ENCODE measurements at regions not wholly inside any gene's neighbourhood (a gene's known extent, or its start where the extent isn't known, plus 50 kb on each side); places are given as distances from the start of the nearest gene placed in this dataset.
"Not testable (repeated sequence)": the region's sequence is repeated elsewhere in the genome, so short reads cannot be mapped to it uniquely, and the experiment has no call there.

DNA sequence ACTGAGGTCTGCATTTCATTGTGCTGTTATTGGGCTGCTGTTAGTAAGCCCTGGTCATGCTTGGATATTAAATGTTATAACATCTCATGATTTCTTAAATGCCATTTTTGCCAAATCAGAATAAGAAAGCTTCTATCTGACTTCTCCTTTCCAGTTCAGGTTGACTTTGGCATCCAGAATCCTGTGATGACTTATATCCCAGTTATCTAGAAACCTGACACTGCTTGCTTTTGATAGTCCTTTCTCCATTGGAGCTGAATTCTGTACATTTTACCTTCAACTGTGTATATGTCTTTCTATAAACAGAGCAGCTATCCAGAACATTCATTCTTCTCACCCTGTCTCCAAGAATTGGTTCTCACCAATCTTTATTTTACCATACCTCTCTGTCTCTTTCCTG lies 257.7 kb upstream of the GNPDA2 start:
- DNase-seq (ENCODE audit: low spot score in 2 of 2) (no peak), ATAC-seq (no peak)
- Mint-ChIP-seq H3K9me3 (peaks cover 17 to 41% of the 10 kb centered on the region in 2 donors), H3K27ac (no peak overlapping the region), H3K36me3 (peaks cover 0 to 5% of the 10 kb centered on the region in 2 donors)

GRCh38 chr4:44983083-44983482 lies 256.7 kb upstream of the GNPDA2 start:
- DNase-seq (ENCODE audit: low spot score in 2 of 2): no peak
- no peak for ATAC-seq
- Mint-ChIP-seq H3K27ac (no peak overlapping the region), H3K9me3 (peaks cover 9 to 35% of the 10 kb centered on the region in 2 donors), H3K36me3 (no peaks in the 10 kb centered on the region)

GRCh38 chr4:44978020-44978419 lies 251.7 kb upstream of the GNPDA2 start:
- no peak overlapping the region for H3K27ac Mint-ChIP-seq
- no peaks in the 10 kb centered on the region for H3K36me3 Mint-ChIP-seq
- peaks cover 2 to 12% of the 10 kb centered on the region in 2 donors for H3K9me3 Mint-ChIP-seq
- DNase-seq (ENCODE audit: low spot score in 2 of 2): no peak
- no peak for ATAC-seq

GRCh38 chr4:44965435-44966095 lies 239.2 kb upstream of the GNPDA2 start:
- Mint-ChIP-seq H3K27ac (no peak overlapping the region), H3K36me3 (no peaks in the 10 kb centered on the region), H3K9me3 (peaks cover 24 to 27% of the 10 kb centered on the region in 2 donors)
- ATAC-seq: no peak
- DNase-seq (ENCODE audit: low spot score in 2 of 2): no peak

DNA sequence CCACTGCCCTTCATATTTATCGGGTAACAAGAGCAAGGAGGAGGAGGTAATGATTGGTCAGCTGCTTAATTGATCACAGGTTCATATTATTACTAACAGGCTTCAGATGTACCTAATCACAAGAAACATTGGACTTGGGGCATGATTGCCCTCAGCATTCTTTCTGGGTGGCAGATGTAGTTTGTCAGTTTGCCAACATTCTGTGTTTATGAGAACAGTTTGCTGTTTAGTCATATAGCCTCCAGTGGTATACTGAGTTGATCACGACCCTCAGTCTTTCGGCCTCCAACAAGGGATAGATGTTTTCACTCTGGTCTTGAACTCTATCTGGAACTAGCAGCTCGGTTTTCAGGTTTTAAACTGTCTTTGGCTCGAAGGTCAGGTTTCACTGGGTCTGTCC lies 237.7 kb upstream of the GNPDA2 start:
- H3K27ac Mint-ChIP-seq, ATAC-seq: not testable (repeated sequence)

DNA sequence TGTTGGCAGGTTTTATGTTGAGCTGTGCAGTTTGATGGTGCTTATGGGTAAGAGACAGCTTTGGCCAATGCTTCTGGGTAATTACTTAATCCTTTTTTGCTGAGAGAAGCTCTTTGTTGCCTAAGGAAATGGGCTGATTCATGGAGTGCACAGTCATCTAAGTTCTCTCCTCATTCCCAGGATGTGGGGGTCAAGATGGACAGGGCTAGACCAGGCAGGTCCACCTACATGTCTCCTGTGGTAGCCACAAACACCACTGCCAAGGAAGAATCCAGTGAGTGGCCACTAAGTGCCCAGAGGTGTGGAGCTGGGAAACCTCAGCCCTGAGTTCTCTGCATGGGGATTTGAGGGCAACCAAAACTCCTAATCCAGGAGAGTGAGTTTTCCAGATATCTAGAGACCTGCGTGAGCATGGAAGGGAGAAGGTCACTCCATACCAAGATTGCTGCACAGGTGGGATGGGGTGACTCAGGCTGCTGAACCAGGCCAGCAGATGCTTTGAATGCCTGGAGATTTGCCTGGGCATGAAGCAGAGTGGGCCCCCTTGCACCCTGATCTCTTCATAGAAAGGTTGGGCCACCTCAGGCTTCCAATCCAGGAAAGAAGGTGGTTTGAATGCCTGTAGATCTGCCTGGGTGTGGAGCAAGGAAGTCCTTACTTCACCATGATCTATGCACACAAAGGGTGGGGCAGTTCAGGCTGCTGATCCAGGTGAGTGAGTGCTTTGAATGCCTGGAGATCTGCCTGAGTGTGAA lies 234.8 kb upstream of the GNPDA2 start:
- ATAC-seq: no peak
- DNase-seq (ENCODE audit: low spot score in 2 of 2): no peak

More for the DNA sequence above, 237.7 kb upstream of the GNPDA2 start:
- H3K36me3 Mint-ChIP-seq; DNase-seq (ENCODE audit: low spot score in 2 of 2): not testable (repeated sequence)
- peaks cover 28 to 30% of the 10 kb centered on the region in 2 donors for H3K9me3 Mint-ChIP-seq

DNA sequence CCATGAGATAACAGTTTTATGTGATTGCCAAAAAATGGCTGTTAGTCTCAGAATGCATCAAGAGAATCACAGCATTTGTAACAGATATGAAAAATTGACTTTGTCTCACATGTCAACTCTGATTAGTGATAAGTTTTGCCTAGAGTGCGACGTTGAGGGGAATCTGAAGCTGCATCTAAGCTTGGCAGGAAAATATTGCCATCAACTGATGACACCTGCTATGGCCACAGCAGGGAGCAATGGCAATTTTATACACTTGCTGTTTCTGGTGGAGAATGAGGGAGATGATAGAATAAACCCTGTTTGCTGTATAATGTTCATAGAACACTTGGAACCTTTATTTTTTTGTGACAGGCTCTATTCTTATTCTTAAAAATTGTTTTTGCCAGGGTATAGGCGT lies 205.4 kb upstream of the GNPDA2 start:
- Mint-ChIP-seq H3K27ac (no peak overlapping the region), H3K9me3 (no peaks in the 10 kb centered on the region), H3K36me3 (no peaks in the 10 kb centered on the region)
- ATAC-seq: no peak
- no peak for DNase-seq (ENCODE audit: low spot score in 2 of 2)

More for the DNA sequence above, 234.8 kb upstream of the GNPDA2 start:
- H3K9me3 Mint-ChIP-seq: peaks cover 25 to 33% of the 10 kb centered on the region in 2 donors
- H3K27ac Mint-ChIP-seq: no peak overlapping the region
- no peaks in the 10 kb centered on the region for H3K36me3 Mint-ChIP-seq

GRCh38 chr4:44928785-44929184 lies 202.4 kb upstream of the GNPDA2 start:
- H3K9me3 Mint-ChIP-seq: no peaks in the 10 kb centered on the region
- no peak overlapping the region for H3K27ac Mint-ChIP-seq
- DNase-seq (ENCODE audit: low spot score in 2 of 2) (no peak), ATAC-seq (no peak)
- no peaks in the 10 kb centered on the region for H3K36me3 Mint-ChIP-seq

GRCh38 chr4:44927399-44928380 lies 201.3 kb upstream of the GNPDA2 start:
- Mint-ChIP-seq H3K36me3 (no peaks in the 10 kb centered on the region), H3K27ac (no peak overlapping the region), H3K9me3 (no peaks in the 10 kb centered on the region)
- ATAC-seq: no peak
- no peak for DNase-seq (ENCODE audit: low spot score in 2 of 2)

- Mint-ChIP-seq H3K9me3 (no peaks in the 10 kb centered on the region), H3K27ac (no peak overlapping the region), H3K36me3 (no peaks in the 10 kb centered on the region)
- DNase-seq (ENCODE audit: low spot score in 2 of 2) (no peak), ATAC-seq (no peak)
These were observed 190.1 kb upstream of the GNPDA2 start for GRCh38 chr4:44916411-44916810.

DNA sequence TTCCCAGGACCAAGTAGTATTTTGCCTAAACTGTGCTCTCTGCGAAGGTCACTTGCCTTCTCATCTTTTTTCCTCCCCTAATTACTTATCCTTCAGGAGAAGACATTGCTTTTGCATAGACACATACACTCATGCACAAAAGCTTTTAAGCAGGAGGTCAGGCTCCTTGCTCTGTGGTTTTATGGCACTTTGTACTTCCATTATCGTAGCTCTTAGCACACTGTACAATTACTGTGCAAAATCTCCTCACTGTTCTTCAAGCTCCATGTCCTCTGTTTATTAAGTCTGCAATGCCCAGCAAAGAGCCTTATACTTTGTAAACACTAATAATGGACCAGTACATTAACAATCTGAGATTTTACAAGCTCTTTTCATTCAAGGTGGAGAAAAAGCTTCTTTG lies 188.4 kb upstream of the GNPDA2 start:
- DNase-seq (ENCODE audit: low spot score in 2 of 2): no peak
- no peak for ATAC-seq
- Mint-ChIP-seq H3K27ac (no peak overlapping the region), H3K36me3 (no peaks in the 10 kb centered on the region), H3K9me3 (no peaks in the 10 kb centered on the region)

GRCh38 chr4:44914223-44914622 lies 187.9 kb upstream of the GNPDA2 start:
- Mint-ChIP-seq H3K27ac (no peak overlapping the region), H3K9me3 (no peaks in the 10 kb centered on the region), H3K36me3 (no peaks in the 10 kb centered on the region)
- ATAC-seq (peak in 1 of 2 donors; percentile 38), DNase-seq (ENCODE audit: low spot score in 2 of 2) (no peak)

- H3K36me3 Mint-ChIP-seq: no peaks in the 10 kb centered on the region
These were observed 186.6 kb upstream of the GNPDA2 start for GRCh38 chr4:44912980-44913379.

DNA sequence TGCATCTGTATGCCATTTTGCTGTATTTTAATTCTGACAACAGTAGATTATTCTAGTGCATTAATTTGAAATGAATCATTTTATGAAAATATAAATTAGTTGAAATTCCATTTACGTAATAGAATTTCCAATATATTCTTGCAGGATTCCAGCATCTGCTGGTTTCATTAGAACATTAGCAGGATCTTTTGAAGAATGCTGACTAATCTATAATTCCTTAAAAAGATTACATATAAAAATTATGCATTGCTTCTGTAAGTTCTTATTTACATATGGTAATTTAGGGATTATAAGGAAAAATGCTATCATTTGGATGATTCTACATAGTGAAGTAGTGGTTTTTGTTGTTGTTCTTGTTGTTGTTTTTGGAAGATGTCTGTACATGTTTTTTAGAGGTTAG lies 182.2 kb upstream of the GNPDA2 start:
- no peak for DNase-seq (ENCODE audit: low spot score in 2 of 2)
- Mint-ChIP-seq H3K9me3 (peaks cover 6 to 10% of the 10 kb centered on the region in 2 donors), H3K27ac (no peak overlapping the region), H3K36me3 (no peaks in the 10 kb centered on the region)
- ATAC-seq: no peak

More at GRCh38 chr4:44912980-44913379, 186.6 kb upstream of the GNPDA2 start:
- Mint-ChIP-seq H3K9me3 (no peaks in the 10 kb centered on the region), H3K27ac (no peak overlapping the region)
- no peak for DNase-seq (ENCODE audit: low spot score in 2 of 2)
- ATAC-seq: no peak

DNA sequence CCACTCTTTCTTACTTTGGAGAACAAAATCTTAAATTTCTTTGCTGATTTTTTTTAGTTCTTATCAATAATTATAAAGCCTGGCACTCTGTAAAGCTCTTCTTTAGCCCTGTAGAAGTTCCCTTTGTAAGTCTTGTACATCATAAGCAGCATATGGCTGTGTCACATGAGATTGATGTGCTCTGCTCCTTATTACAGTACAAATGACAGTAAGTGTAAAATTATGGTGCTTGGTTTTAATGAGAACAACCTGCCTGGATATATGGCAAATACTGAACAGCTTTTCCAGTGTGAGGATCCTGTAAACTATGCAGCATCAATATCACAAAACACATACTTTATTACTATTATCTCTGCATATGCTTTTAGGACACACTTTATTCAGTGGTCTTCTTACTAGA lies 145.9 kb upstream of the GNPDA2 start:
- H3K36me3 Mint-ChIP-seq: no peaks in the 10 kb centered on the region
- H3K27ac Mint-ChIP-seq: no peak overlapping the region
- no peak for ATAC-seq
- H3K9me3 Mint-ChIP-seq: peaks cover 0 to 5% of the 10 kb centered on the region in 2 donors
- DNase-seq (ENCODE audit: low spot score in 2 of 2): no peak

DNA sequence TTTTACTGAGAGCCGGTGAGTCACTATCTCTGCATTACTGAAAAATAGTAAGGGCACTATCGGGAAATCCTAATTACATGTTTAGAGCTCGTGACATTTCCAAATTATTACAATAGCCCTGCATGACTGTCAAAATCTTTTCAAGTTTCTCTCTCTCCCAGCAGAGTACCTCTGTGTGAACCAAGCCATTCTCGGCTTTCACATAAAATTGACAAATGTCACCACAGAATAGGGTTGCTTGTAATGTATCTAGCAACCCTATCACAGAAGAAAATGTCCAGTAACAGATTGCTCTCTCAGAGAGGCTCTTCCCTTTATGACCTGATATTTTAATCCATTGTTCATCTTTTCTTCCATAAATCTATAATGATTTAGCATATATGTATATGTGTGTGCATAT lies 144.8 kb upstream of the GNPDA2 start:
- no peaks in the 10 kb centered on the region for H3K36me3 Mint-ChIP-seq
- DNase-seq (ENCODE audit: low spot score in 2 of 2) (no peak), ATAC-seq (no peak)
- peaks cover 0 to 5% of the 10 kb centered on the region in 2 donors for H3K9me3 Mint-ChIP-seq
- H3K27ac Mint-ChIP-seq: no peak overlapping the region

DNA sequence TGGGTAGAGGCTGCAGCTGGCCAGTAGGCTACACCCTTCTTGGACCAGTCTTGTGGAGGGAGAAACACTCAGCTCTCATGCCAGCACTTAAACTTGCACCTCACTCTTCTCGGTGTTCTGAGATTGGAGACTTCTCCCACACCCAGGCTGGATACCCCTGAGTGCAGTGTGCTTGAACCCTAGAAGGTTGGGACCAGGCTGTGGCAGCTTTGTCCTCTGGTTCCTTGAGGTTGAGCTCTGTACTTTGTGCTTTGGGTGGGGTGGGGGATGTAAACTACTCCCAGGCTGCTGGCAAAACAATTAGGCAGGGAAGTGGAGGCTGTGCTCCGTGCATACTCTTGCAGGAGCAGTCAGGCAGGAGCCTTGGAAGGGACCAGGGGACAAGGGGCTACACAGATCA lies 143.6 kb upstream of the GNPDA2 start:
- DNase-seq (ENCODE audit: low spot score in 2 of 2): no peak
- no peak overlapping the region for H3K27ac Mint-ChIP-seq
- no peak for ATAC-seq
- H3K9me3 Mint-ChIP-seq: peaks cover 0 to 5% of the 10 kb centered on the region in 2 donors
- H3K36me3 Mint-ChIP-seq: no peaks in the 10 kb centered on the region
